Tibial nerve (tissue), 4 donors: ENCODE measurements at regions not wholly inside any gene's neighbourhood (a gene's known extent, or its start where the extent isn't known, plus 50 kb on each side); places are given as distances from the start of the nearest gene placed in this dataset.

Source experiments
- DNase-seq, 2 donors: peaks; one replicate each; pipeline ENCODE4 v3.0.0-alpha.2; 2019; ENCODE audit warnings: low spot score in 2 of 2
- H3K27ac ChIP-seq, 4 donors: fragments of 200-600 bp; sonication (generic) in 3 of 4; one replicate each; pipeline ENCODE4 v1.5.1; 2017 to 2019; ENCODE audit warnings: mild to moderate bottlenecking in 1 of 4
- H3K27me3 ChIP-seq, 2 donors: fragments of 200-600 bp; sonication (generic) in 1 of 2; one replicate each; pipeline versions ENCODE4 v1.5.1 to v1.6.0; 2017 to 2019
- H3K36me3 ChIP-seq, 3 donors: fragments of 200-600 bp; sonication (generic); one replicate each; pipeline ENCODE4 v1.5.1; 2018 to 2019
- H3K4me1 ChIP-seq, 4 donors: fragments of 200-600 bp; sonication (generic) in 3 of 4; one replicate each; pipeline ENCODE4 v1.5.1; 2017 to 2019
- H3K4me3 ChIP-seq, 4 donors: fragments of 200-600 bp; sonication (generic) in 3 of 4; one replicate each; pipeline ENCODE4 v1.5.1; 2017 to 2019; ENCODE audit warnings: mild to moderate bottlenecking in 1 of 4, moderate library complexity in 1 of 4
- H3K9me3 ChIP-seq, 4 donors: fragments of 200-600 bp; sonication (generic) in 3 of 4; one replicate each; pipeline ENCODE4 v1.5.1; 2017 to 2019
- CTCF ChIP-seq, 5 experiments: fragments of 200-600 bp in 3 of 5; fragments of 450-650 bp in 2 of 5; sonication (generic) in 3 of 5; IDR thresholded peaks; one replicate each; pipeline ENCODE4 v1.5.1; 2016 to 2019; ENCODE audit warnings: antibody characterized with exemption in 5 of 5, mild to moderate bottlenecking in 3 of 5, moderate library complexity in 2 of 5
- EP300 ChIP-seq, 2 donors: sonication (generic); formaldehyde crosslinking; IDR thresholded peaks; one replicate each; pipeline ENCODE4 v1.6.1; 2017; ENCODE audit warnings: antibody characterized with exemption in 2 of 2, mild to moderate bottlenecking in 1 of 2
- POLR2A ChIP-seq, 2 donors: fragments of 450-650 bp; IDR thresholded peaks; one replicate each; pipeline ENCODE4 v1.6.1; 2017; ENCODE audit warnings: antibody characterized with exemption in 2 of 2, mild to moderate bottlenecking in 2 of 2, moderate library complexity in 2 of 2
- WGBS, 2 donors: methylation state at CpG; one replicate each; pipeline ENCODE4 v1.1.5; 2018; 5-methylcytosine and 5-hydroxymethylcytosine counted together

DNA sequence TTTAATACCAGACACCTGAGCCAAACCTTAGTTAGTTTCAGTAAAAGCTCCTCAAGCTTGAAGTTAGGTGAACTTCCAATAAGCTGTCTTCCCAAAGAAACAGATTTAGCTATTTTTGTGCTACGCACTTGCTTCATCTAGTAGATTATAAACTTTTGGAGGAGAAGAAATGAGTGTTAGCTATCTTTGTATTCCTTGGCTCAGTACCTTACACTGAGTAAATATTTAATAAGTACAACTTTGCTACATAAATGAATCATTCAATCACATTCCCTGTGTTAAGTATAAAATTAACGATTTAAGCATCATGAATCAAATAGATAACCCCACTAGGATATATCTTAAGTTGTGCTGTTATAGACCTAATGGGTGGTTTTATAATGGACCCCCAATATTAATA is 307.0 kb downstream of the PCNX1 start:
- H3K4me1 ChIP-seq, result peaks cover 0 to 11% (median 0%) of the 10 kb centered on the region in 4 donors
- 72 to 78% methylated on average over 2 of the region's 2 CpGs for WGBS, 2 donors
- no peak overlapping the region for H3K27ac ChIP-seq
- TF ChIP-seq EP300 (IDR thresholded peaks at IDR 0.05), result no peak
- no peak for TF ChIP-seq CTCF (IDR thresholded peaks at IDR 0.05)
- TF ChIP-seq POLR2A (IDR thresholded peaks at IDR 0.05), result no peak
- H3K9me3 ChIP-seq, result no peaks in the 10 kb centered on the region
- no peaks in the 10 kb centered on the region for H3K27me3 ChIP-seq
- DNase-seq, result no peak
- H3K36me3 ChIP-seq, result no peaks in the 10 kb centered on the region
- no peak overlapping the region for H3K4me3 ChIP-seq

GRCh38 chr14:71220462-71220861 is 313.2 kb downstream of the PCNX1 start:
- no peaks in the 10 kb centered on the region for H3K36me3 ChIP-seq
- TF ChIP-seq POLR2A (IDR thresholded peaks at IDR 0.05) (no peak), CTCF (IDR thresholded peaks at IDR 0.05) (no peak), EP300 (IDR thresholded peaks at IDR 0.05) (peak in 1 of 2 donors; percentile 66)
- peak overlapping the region; percentile 18 to 87 (median 56) for H3K27ac ChIP-seq
- 22 to 35% methylated on average over 4 of the region's 4 CpGs for WGBS, 2 donors
- H3K4me1 ChIP-seq, result peaks cover 0 to 16% (median 0%) of the 10 kb centered on the region in 4 donors
- H3K9me3 ChIP-seq, result no peaks in the 10 kb centered on the region
- no peak overlapping the region for H3K4me3 ChIP-seq
- DNase-seq, result no peak
- no peaks in the 10 kb centered on the region for H3K27me3 ChIP-seq

DNA sequence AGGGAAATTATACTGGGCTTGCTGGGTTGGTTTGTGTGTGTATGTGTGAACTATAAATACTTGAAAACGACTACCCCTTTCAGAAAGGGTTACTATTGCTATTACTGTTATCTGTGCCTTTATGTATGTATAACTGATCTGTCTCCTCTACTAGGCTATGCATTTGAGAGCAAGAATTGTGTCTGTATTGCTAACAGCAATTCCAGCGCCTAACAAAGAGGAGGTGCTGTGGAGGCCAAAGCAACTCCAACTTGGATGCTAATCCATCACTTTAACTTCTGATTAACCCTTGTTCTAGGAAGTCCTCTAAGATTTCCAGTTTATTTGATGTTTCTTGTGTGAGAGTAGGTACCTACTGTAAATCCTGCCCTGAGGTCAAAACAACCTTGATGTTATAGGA is 313.9 kb downstream of the PCNX1 start:
- DNase-seq, result no peak
- Histone ChIP-seq H3K36me3 (no peaks in the 10 kb centered on the region), H3K4me1 (peaks cover 0 to 16% (median 0%) of the 10 kb centered on the region in 4 donors), H3K9me3 (no peaks in the 10 kb centered on the region), H3K4me3 (no peak overlapping the region), H3K27me3 (no peaks in the 10 kb centered on the region), H3K27ac (peak overlapping the region; percentile 18 to 87 (median 38))
- TF ChIP-seq EP300 (IDR thresholded peaks at IDR 0.05) (no peak), CTCF (IDR thresholded peaks at IDR 0.05) (no peak), POLR2A (IDR thresholded peaks at IDR 0.05) (no peak)
- 82 to 83% methylated on average over 2 of the region's 2 CpGs for WGBS, 2 donors

GRCh38 chr14:71225113-71225512 is 317.9 kb downstream of the PCNX1 start:
- WGBS, 2 donors, result 27 to 33% methylated on average over 2 of the region's 2 CpGs
- Histone ChIP-seq H3K27me3 (no peaks in the 10 kb centered on the region), H3K4me1 (peaks cover 0 to 1% (median 0%) of the 10 kb centered on the region in 4 donors), H3K4me3 (no peak overlapping the region), H3K36me3 (no peaks in the 10 kb centered on the region), H3K9me3 (no peaks in the 10 kb centered on the region), H3K27ac (peak overlapping the region in 2 of 4 donors; percentile 45 to 59)
- DNase-seq, result no peak
- no peak for TF ChIP-seq POLR2A (IDR thresholded peaks at IDR 0.05)
- no peak for TF ChIP-seq CTCF (IDR thresholded peaks at IDR 0.05)
- peak in 1 of 2 donors; percentile 55 for TF ChIP-seq EP300 (IDR thresholded peaks at IDR 0.05)

- H3K36me3 ChIP-seq, result no peaks in the 10 kb centered on the region
- no peaks in the 10 kb centered on the region for H3K27me3 ChIP-seq
- H3K4me3 ChIP-seq, result no peak overlapping the region
- peaks cover 0 to 6% (median 0%) of the 10 kb centered on the region in 4 donors for H3K4me1 ChIP-seq
- H3K27ac ChIP-seq, result peak overlapping the region in 2 of 4 donors; percentile 32 to 73
- no peaks in the 10 kb centered on the region for H3K9me3 ChIP-seq
- TF ChIP-seq POLR2A (IDR thresholded peaks at IDR 0.05) (no peak), CTCF (IDR thresholded peaks at IDR 0.05) (no peak), EP300 (IDR thresholded peaks at IDR 0.05) (no peak)
- WGBS, 2 donors, result 15 to 17% methylated on average over 2 of the region's 2 CpGs
- DNase-seq, result no peak
Observed at GRCh38 chr14:71228711-71229110, 321.5 kb downstream of the PCNX1 start.
